Peyer's patch (tissue), 4 donors: ENCODE measurements at regions not wholly inside any gene's neighbourhood (a gene's known extent, or its start where the extent isn't known, plus 50 kb on each side); places are given as distances from the start of the nearest gene placed in this dataset.

Experiments used
- CTCF ChIP-seq, 6 experiments: fragments of 450-650 bp in 4 of 6; fragments of 200-600 bp in 2 of 6; sonication (generic) in 1 of 6; IDR thresholded peaks; one replicate each; pipeline ENCODE4 v1.5.1; 2017 to 2019; ENCODE audit warnings: antibody characterized with exemption in 6 of 6, mild to moderate bottlenecking in 3 of 6, moderate library complexity in 1 of 6
- POLR2A ChIP-seq, 2 donors: fragments of 450-650 bp; IDR thresholded peaks; one replicate each; pipeline ENCODE4 v1.5.1; 2017; ENCODE audit warnings: antibody characterized with exemption in 2 of 2, mild to moderate bottlenecking in 2 of 2, moderate library complexity in 2 of 2

GRCh38 chr10:30528429-30528786 lies 94.4 kb downstream of the MAP3K8 start:
- TF ChIP-seq CTCF (IDR thresholded peaks at IDR 0.05), result no peak
- no peak for TF ChIP-seq POLR2A (IDR thresholded peaks at IDR 0.05)
